AG10803 (cell line): ENCODE measurements at regions not wholly inside any gene's neighbourhood (a gene's known extent, or its start where the extent isn't known, plus 50 kb on each side); places are given as distances from the start of the nearest gene placed in this dataset.
A peak's percentile ranks its signal among the peaks of the same experiment; 100 is the strongest.
"Not testable (repeated sequence)": the region's sequence is repeated elsewhere in the genome, so short reads cannot be mapped to it uniquely, and the experiment has no call there.

Experiments used
- DNase-seq: peaks from one replicate; pipeline ENCODE4 v3.0.0; 2010; ENCODE audit warnings: low read depth
- H3K4me3 ChIP-seq: 2 replicates; pipeline ENCODE4 v1.5.1; 2011; ENCODE audit warnings: mild to moderate bottlenecking, low read length, control low read depth
- TF ChIP-seq, protein P1 (sequence below): conservative IDR thresholded peaks from 2 replicates; pipeline ENCODE4 v1.5.1; 2011; ENCODE audit warnings: mild to moderate bottlenecking, low read length, control low read depth, inconsistent platforms

- H3K4me3 ChIP-seq, result not testable (repeated sequence)
- peak; percentile 5 for DNase-seq
These were observed 524.2 kb downstream of the CWH43 start for GRCh38 chr4:49510238-49510637.

- H3K4me3 ChIP-seq, result not testable (repeated sequence)
These were observed 525.3 kb downstream of the CWH43 start for GRCh38 chr4:49511353-49511752.

DNA sequence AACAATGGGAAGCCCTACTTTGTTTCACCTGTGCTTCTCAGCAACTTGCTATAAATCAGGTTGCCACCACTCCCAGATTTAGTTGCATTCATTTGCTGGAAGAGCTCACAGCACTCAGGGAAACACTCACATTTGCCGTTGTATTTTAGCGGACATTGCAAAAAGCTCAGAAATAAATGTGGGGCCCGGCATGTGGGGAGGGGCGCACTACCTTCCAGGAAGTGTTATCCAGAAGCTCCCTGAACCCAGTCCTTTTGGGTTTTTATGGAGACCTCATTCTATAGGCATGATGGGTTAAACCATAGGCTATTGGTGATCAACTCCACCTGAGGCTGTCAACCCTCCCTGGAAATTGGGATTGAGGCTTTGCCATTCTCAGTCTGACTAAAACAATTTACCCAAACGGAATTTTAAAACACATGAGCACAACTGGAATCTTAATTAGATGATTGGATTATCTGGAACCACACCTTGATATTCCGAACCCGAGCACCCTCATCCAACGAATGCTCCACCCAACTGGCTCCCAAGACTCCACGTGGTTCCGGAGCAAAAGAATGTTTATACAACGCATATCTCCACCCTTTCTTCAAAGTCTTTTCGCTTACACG lies 525.9 kb downstream of the CWH43 start:
- not testable (repeated sequence) for H3K4me3 ChIP-seq
- peak; percentile 4 for DNase-seq

More at GRCh38 chr4:49511353-49511752, 525.3 kb downstream of the CWH43 start:
- DNase-seq, result peak; percentile 3

DNA sequence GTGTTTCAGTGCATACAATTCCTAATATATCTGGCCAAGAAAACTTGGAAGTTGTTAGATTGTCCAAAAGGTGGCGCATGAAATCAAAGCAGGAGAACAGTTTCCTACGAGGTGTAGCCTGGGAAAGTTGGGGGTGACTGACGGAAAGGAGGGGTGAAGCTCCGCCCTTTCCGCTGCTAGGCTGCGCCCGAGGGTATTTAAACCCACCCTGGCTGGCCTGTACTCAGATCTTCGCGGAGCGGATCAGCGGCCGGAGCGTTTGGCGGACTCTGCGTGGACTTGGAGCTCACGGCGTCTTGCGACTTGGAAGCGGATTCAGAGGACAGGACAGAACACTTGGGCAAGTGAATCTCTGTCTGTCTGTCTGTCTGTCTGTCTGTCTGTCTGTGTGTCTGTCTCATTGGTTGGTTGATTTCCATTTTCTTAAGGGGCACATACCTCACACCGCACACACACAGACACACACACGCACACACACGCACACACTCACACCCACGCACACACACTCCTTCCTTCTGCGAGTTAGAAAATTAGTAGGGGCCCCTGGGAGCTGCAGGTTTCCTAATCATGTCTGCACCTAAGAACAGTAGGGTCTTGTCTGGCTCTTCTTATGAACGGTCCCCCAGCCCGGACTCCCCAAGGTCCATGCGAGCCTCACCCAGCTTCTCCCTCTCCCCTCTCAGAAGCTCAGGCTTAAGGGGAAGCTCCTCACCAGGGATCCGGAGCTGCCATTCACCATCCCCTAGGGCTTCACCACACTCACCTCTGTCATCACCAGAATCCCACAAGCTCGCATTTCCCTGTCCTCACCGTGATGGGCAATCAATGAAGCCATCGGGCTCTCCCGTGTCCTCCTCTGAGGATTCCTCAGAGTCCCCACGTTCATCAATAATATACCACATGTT lies 526.8 kb downstream of the CWH43 start:
- H3K4me3 ChIP-seq, result not testable (repeated sequence)
- peak; percentile 3 for DNase-seq

- DNase-seq, H3K4me3 ChIP-seq: not testable (repeated sequence)
These were observed 527.6 kb downstream of the CWH43 start for GRCh38 chr4:49513546-49514115.

DNA sequence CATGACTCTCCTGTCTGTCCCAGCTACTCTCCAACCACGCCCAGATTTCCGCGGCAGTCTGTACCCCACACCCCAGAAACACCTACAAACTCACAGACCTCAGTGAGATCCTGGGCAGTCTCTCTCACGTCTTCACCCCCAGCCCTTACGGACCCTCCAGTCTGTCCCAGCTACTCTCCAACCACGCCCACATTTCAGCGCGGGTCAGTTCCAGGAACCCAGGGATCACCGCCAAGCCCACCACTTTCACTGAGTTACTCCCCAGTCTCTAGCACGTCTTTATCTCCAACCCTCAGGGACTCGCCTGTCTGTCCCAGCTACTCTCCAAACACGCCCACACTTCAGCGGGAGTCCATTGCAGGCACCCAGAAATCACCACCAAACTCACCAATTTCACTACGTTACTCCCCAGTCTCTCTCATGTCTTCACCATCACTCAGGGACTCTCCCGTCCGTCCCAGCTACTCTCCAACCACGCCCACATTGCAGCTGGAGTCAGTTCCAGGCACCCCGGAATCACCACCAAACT lies 528.2 kb downstream of the CWH43 start:
- H3K4me3 ChIP-seq, result not testable (repeated sequence)
- DNase-seq, result peak; percentile 15

GRCh38 chr4:49514841-49515240 lies 528.8 kb downstream of the CWH43 start:
- DNase-seq, H3K4me3 ChIP-seq: not testable (repeated sequence)

- not testable (repeated sequence) for DNase-seq, H3K4me3 ChIP-seq
These were observed 529.2 kb downstream of the CWH43 start for GRCh38 chr4:49515241-49515640.

DNA sequence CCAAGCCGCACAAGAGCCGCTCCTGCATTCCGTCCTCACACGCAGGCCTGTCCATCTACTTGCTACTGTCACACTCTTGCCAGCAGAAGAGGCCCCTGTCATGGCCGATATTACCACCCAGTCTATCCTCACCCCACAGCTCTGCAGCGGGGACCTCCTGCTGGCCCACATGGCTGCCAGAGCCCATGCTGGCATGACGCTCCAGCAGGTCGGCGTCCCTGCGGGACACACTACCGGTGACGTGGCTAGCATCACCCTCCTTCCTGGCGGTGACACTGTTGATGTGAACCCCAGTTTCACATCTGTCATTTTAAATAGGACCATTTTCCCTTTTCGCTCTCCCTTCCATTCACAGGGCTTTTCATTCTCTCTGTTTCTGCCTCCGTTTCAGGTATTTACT lies 530.0 kb downstream of the CWH43 start:
- H3K4me3 ChIP-seq, DNase-seq: not testable (repeated sequence)

GRCh38 chr4:49516796-49517195 lies 530.7 kb downstream of the CWH43 start:
- H3K4me3 ChIP-seq, result no peak overlapping the region
- TF ChIP-seq, protein P1, sequence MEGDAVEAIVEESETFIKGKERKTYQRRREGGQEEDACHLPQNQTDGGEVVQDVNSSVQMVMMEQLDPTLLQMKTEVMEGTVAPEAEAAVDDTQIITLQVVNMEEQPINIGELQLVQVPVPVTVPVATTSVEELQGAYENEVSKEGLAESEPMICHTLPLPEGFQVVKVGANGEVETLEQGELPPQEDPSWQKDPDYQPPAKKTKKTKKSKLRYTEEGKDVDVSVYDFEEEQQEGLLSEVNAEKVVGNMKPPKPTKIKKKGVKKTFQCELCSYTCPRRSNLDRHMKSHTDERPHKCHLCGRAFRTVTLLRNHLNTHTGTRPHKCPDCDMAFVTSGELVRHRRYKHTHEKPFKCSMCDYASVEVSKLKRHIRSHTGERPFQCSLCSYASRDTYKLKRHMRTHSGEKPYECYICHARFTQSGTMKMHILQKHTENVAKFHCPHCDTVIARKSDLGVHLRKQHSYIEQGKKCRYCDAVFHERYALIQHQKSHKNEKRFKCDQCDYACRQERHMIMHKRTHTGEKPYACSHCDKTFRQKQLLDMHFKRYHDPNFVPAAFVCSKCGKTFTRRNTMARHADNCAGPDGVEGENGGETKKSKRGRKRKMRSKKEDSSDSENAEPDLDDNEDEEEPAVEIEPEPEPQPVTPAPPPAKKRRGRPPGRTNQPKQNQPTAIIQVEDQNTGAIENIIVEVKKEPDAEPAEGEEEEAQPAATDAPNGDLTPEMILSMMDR, result no peak
- DNase-seq, result no peak

DNA sequence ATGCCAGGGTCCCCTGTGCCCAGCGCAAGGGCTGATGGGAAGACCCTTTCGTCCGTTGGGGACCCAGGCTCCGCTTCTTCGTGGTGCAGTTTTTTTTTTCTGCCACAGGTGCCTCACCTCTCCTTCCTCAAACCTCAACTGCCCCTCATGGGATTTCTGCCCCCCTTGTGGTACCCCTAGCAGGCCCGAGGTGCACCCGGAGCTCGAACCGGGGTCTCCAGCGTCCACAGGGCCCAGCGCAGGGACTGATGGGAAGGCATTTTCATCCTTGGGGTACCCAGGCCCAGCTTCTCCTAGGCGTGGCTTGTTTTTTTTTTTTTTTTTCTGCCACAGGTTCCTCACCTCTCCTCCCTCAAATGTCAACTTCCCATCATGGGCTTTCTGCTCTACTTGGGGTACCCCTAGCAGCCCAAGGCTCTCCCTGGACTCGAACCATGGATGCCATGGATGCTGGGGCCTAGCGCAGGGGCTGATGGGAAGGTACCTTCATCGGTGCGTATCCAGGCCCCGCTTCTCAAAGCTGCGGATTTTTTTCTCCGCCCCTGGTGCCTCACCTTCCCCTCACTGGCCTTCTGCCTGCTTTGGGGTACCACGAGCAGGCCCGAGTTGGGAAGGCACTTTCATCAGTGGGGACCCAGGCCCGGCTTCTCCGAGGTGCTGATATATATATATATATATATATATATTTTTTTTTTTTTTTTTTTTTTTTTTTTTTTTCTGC lies 531.6 kb downstream of the CWH43 start:
- DNase-seq, H3K4me3 ChIP-seq: not testable (repeated sequence)

DNA sequence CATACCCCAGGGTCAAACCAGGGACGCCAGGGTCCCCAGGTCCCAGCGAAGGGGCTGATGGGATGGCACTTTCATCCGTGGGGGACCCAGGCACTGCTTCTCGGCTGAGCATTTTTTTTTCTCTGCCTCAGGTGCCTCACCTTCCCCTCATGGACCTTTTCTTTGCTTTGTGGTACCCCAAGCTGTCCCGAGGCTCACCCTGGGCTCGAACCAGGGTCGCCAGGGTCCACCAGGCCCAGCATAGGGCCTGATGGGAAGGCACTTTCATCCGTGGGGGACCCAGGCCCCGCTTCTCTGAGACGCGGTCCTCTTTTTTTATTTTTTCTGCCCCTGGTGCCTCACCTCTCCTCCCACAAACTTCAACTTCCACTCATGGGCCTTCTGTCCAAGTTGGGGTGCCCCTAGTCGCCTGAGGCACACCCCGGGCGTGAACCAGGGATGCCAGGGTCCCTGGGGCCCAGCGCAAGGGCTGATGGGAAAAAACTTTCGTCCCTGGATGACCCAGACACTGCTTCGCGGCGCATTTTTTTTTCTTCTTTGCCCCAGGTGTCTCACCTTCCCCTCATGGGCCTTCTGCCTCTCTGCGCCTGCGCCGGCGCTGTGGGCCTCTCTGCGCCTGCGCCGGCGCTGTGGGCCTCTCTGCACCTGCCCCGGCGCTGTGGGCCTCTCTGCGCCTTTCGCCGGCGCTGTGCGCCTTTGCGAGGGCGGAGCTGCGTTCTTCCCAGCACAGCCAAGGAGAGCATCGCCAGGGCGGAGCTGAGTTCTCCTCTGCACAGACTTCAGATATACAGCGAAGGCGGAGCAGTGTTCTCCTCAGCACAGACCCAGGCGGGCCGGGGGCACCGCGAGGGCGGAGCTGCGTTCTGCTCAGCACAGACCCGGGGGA lies 533.3 kb downstream of the CWH43 start:
- not testable (repeated sequence) for H3K4me3 ChIP-seq, DNase-seq

GRCh38 chr4:49523816-49524765 lies 538.0 kb downstream of the CWH43 start:
- H3K4me3 ChIP-seq, DNase-seq: not testable (repeated sequence)

DNA sequence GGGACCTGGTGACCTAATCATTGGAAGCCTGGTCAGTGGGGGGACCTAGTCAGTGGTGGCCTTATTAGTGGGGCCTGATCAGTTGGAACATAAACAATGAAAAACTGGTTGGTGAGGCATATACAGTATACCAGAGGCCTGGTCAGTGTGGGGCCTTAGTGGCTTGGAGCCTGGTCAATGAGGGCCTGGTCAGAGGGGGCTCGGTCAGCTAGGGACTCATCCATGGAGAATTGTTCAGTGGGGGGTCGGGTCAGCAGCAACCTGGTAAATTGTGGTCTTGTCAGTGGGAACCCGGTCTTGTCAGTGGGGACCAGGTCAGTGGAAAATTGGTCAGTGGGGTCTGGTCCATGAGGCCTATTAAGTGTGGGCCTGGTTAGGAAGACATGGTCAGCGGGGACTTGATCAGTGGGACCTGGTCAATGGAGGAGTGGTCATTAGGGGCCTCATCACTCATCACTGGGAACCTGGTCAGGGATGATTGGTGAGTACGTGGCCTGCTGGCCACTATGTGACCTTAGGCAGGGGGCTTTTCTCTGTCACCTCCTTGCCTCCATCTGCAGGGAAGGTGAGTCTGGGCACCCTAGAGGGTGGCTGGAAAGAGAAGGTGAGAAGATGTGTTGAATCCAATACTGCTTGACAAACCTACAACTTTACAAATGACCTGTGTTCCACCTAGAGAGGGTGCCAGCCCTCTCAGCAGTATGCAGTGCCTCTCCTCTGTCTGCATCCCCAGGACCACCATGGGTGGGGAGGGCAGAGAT lies 573.0 kb downstream of the CWH43 start:
- H3K4me3 ChIP-seq, DNase-seq: not testable (repeated sequence)

DNA sequence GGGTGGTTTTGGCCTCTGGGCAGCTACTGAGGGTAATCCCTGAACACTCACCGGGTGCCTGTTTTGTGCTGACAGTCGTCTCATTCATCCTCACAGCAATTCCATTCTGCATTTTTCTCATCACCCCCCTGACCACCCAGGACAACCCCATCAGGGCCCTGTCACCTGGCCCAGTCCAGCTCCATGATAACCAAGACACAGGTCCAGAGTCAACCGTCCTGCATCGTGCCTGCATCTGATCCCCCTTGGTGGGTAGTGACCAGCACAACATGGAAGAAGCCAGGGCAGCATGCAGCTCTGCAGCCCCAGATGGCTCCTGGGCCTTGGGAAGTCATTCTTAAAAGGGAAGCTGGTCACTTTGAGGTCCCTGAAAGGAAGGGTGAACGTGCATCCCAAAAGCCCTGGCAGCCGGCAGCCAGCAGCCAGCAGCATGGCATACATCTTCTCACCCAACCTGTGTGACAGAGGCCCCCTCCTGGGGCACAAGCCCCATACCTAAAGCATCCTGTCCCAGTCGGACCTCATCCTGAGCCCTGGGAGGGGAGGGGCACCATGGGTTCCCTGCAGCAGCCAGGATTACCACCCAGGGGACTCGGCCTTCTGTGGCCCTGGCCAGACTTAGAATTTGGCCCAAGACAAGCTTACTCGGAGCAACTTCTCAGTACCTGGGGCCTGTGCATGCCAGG lies 574.2 kb downstream of the CWH43 start:
- H3K4me3 ChIP-seq, DNase-seq: not testable (repeated sequence)
